GM21528 (cell line): ENCODE measurements at regions not wholly inside any gene's neighbourhood (a gene's known extent, or its start where the extent isn't known, plus 50 kb on each side); places are given as distances from the start of the nearest gene placed in this dataset.

Source experiments
- ATAC-seq: cut with Tn5 transposase; IDR thresholded peaks from one replicate; pipeline ENCODE4 v1.9.1; 2021; ENCODE audit warnings: mild to moderate bottlenecking, moderate library complexity; ENCODE audit not compliant: unreplicated experiment, low FRiP score

GRCh38 chr6:122035173-122035572 lies 364.3 kb upstream of the HSF2 start:
- no peak for ATAC-seq

GRCh38 chr6:122040261-122040660 lies 359.2 kb upstream of the HSF2 start:
- ATAC-seq: no peak

GRCh38 chr6:122042380-122042779 lies 357.1 kb upstream of the HSF2 start:
- ATAC-seq: no peak

GRCh38 chr6:122042960-122043735 lies 356.3 kb upstream of the HSF2 start:
- no peak for ATAC-seq

- ATAC-seq: no peak
Observed at GRCh38 chr6:122048570-122048969, 350.9 kb upstream of the HSF2 start.

- no peak for ATAC-seq
Observed at GRCh38 chr6:122049341-122049740, 350.1 kb upstream of the HSF2 start.

- ATAC-seq: no peak
Observed at GRCh38 chr6:122050242-122050755, 349.2 kb upstream of the HSF2 start.

- ATAC-seq: no peak
Observed at GRCh38 chr6:122052346-122052900, 347.0 kb upstream of the HSF2 start.

GRCh38 chr6:122059918-122060317 lies 339.5 kb upstream of the HSF2 start:
- ATAC-seq: no peak

- no peak for ATAC-seq
Observed at GRCh38 chr6:122061855-122062254, 337.6 kb upstream of the HSF2 start.

- no peak for ATAC-seq
Observed at GRCh38 chr6:122063076-122063475, 336.4 kb upstream of the HSF2 start.

- ATAC-seq: no peak
Observed at GRCh38 chr6:122063761-122064160, 335.7 kb upstream of the HSF2 start.

- no peak for ATAC-seq
Observed at GRCh38 chr6:122066200-122066599, 333.3 kb upstream of the HSF2 start.

GRCh38 chr6:122068291-122068769 lies 331.1 kb upstream of the HSF2 start:
- ATAC-seq: no peak

GRCh38 chr6:122069932-122070331 lies 329.5 kb upstream of the HSF2 start:
- no peak for ATAC-seq

GRCh38 chr6:122072014-122072647 lies 327.3 kb upstream of the HSF2 start:
- ATAC-seq: no peak

GRCh38 chr6:122075084-122075838 lies 324.2 kb upstream of the HSF2 start:
- no peak for ATAC-seq

GRCh38 chr6:122075917-122076316 lies 323.5 kb upstream of the HSF2 start:
- ATAC-seq: no peak

- ATAC-seq: no peak
Observed at GRCh38 chr6:122077603-122078002, 321.8 kb upstream of the HSF2 start.

- ATAC-seq: no peak
Observed at GRCh38 chr6:122078481-122078880, 321.0 kb upstream of the HSF2 start.

- no peak for ATAC-seq
Observed at GRCh38 chr6:122079916-122080315, 319.5 kb upstream of the HSF2 start.
